GM12878 (cell line): ENCODE measurements at regions not wholly inside any gene's neighbourhood (a gene's known extent, or its start where the extent isn't known, plus 50 kb on each side); places are given as distances from the start of the nearest gene placed in this dataset.

ENCODE experiments used
- ATAC-seq: fragments of 200-7000 bp; cut with Tn5 transposase; 3 replicates; pipeline ENCODE4 v1.9.1; 2020; ENCODE audit warnings: mild to moderate bottlenecking, moderate library complexity
- BruUV-seq: library from RNA; stranded (reverse); fragments of 400-500 nt; replicated peaks from 2 replicates; lab custom pipeline; 2021; lab: Mats Ljungman, UMichigan
- CTCF ChIA-PET: fragments of 300-600 bp; sonication (Branson Sonifier 250); formaldehyde crosslinking; extraction: SDS; loops from one replicate; lab custom pipeline; 2021; ENCODE audit warnings: inconsistent platforms; lab: Yijun Ruan, JAX
- POLR2A ChIA-PET: fragments of 350-600 bp; formaldehyde crosslinking; extraction: SDS; loops from one replicate; lab custom pipeline; 2021; ENCODE audit warnings: inconsistent platforms; lab: Charles Lee
- RAD21 ChIA-PET: fragments of 300-600 bp; sonication (Branson Sonifier 250); formaldehyde crosslinking; loops from one replicate; lab custom pipeline; 2023; ENCODE audit warnings: antibody characterized with exemption; ENCODE audit not compliant: unreplicated experiment; lab: Charles Lee
- SMC1A ChIA-PET: fragments of 300-600 bp; sonication (Branson Sonifier 250); formaldehyde crosslinking; loops from one replicate; lab custom pipeline; 2023; ENCODE audit not compliant: unreplicated experiment, uncharacterized antibody; lab: Charles Lee
- DNase-seq: peaks from one replicate; pipeline ENCODE4 v3.0.0-alpha.2; 2011; ENCODE audit warnings: low read depth, low spot score
- FAIRE-seq: peaks from 3 replicates; lab custom pipeline; 2011; peaks lifted over from hg19 to GRCh38; lab: Jason Lieb, UNC
- H2AFZ ChIP-seq: 2 replicates; pipeline ENCODE4 v1.6.0; 2011; ENCODE audit warnings: low read depth, low read length, control low read depth; ENCODE audit not compliant: control insufficient read depth
- H3K27ac ChIP-seq: 2 replicates; pipeline ENCODE4 v1.5.1; 2011; ENCODE audit warnings: control low read depth; ENCODE audit not compliant: control insufficient read depth, insufficient read depth
- H3K27me3 ChIP-seq, 2 experiments: replicated peaks in 1 of 2; 2 replicates each; pipeline versions ENCODE4 v1.6.0 to v1.6.1; 2011; ENCODE audit warnings: low read length in 1 of 2; ENCODE audit not compliant: control insufficient read depth in 2 of 2, insufficient read depth in 2 of 2
- H3K36me3 ChIP-seq, 2 experiments: 2 replicates each; pipeline ENCODE4 v1.5.1; 2011; ENCODE audit warnings: low read length in 1 of 2; ENCODE audit not compliant: control insufficient read depth in 2 of 2, insufficient read depth in 2 of 2
- H3K4me1 ChIP-seq: 2 replicates; pipeline ENCODE4 v1.6.1; 2011; ENCODE audit warnings: mild to moderate bottlenecking, low read length, moderate library complexity, mixed read lengths; ENCODE audit not compliant: control insufficient read depth, insufficient read depth
- H3K4me2 ChIP-seq: 2 replicates; pipeline ENCODE4 v1.6.0; 2011; ENCODE audit warnings: control low read depth; ENCODE audit not compliant: control insufficient read depth, insufficient read depth
- H3K4me3 ChIP-seq: fragments of 200-600 bp; sonication (generic); 2 replicates; pipeline ENCODE4 v1.5.1; 2016
- H3K79me2 ChIP-seq: 2 replicates; pipeline ENCODE4 v1.6.0; 2011; ENCODE audit warnings: low read length; ENCODE audit not compliant: control insufficient read depth, insufficient read depth
- H3K9ac ChIP-seq: 2 replicates; pipeline ENCODE4 v1.8.0; 2011; ENCODE audit warnings: low read length, control low read depth, mixed read lengths; ENCODE audit not compliant: control insufficient read depth, insufficient read depth
- H3K9me3 ChIP-seq: replicated peaks from 3 replicates; pipeline ENCODE4 v1.5.1; 2011; ENCODE audit warnings: mild to moderate bottlenecking, low read length; ENCODE audit not compliant: control insufficient read depth, insufficient read depth
- H4K20me1 ChIP-seq: 2 replicates; pipeline ENCODE4 v1.6.0; 2011; ENCODE audit not compliant: control insufficient read depth, insufficient read depth
- ESRRA ChIP-seq: IDR thresholded peaks from 2 replicates; pipeline ENCODE4 v1.6.1; 2012; ENCODE audit warnings: mild to moderate bottlenecking, low read length, improper control_type of control experiment
- EZH2 ChIP-seq: IDR thresholded peaks from 2 replicates; pipeline ENCODE4 v1.6.1; 2012; ENCODE audit warnings: low read depth, mild to moderate bottlenecking, control low read depth, inconsistent platforms, low read length, borderline replicate concordance; ENCODE audit not compliant: control insufficient read depth
- FOXM1 ChIP-seq: IDR thresholded peaks from 2 replicates; pipeline ENCODE4 v1.6.1; 2012; ENCODE audit warnings: low read depth, mild to moderate bottlenecking, inconsistent platforms, low read length, moderate library complexity
- HCFC1 ChIP-seq: fragments of 150-350 bp; IDR thresholded peaks from 2 replicates; pipeline ENCODE4 v1.6.1; 2014; ENCODE audit warnings: low read length
- MXI1 ChIP-seq: fragments of 150-350 bp; IDR thresholded peaks from 2 replicates; pipeline ENCODE4 v1.6.1; 2011; ENCODE audit warnings: low read depth, mild to moderate bottlenecking, inconsistent platforms, low read length, improper control_type of control experiment
- NBN ChIP-seq: fragments of 450-650 bp; IDR thresholded peaks from 2 replicates; pipeline ENCODE4 v1.6.1; 2016
- PAX8 ChIP-seq: fragments of 450-650 bp; IDR thresholded peaks from 2 replicates; pipeline ENCODE4 v1.6.1; 2017; ENCODE audit warnings: mild to moderate bottlenecking, moderate library complexity
- RAD51 ChIP-seq: fragments of 450-650 bp; IDR thresholded peaks from 2 replicates; pipeline ENCODE4 v1.6.1; 2016; ENCODE audit warnings: moderate library complexity, mild to moderate bottlenecking, inconsistent platforms
- RELA ChIP-seq: fragments of 450-650 bp; IDR thresholded peaks from 2 replicates; pipeline ENCODE4 v1.8.0; 2014; ENCODE audit warnings: borderline replicate concordance; ENCODE audit not compliant: partially characterized antibody
- SRF ChIP-seq, 2 experiments: IDR thresholded peaks; 2 replicates each; pipeline ENCODE4 v1.6.1; 2011; ENCODE audit warnings: low read depth in 2 of 2, low read length in 2 of 2, mild to moderate bottlenecking in 1 of 2, moderate library complexity in 1 of 2
- YY1 ChIP-seq: IDR thresholded peaks from 2 replicates; pipeline ENCODE4 v1.6.1; 2011; ENCODE audit warnings: low read depth, mild to moderate bottlenecking, low read length
- WGBS: methylation state at CpG from one replicate; pipeline ENCODE4 v1.1.6; 2016; ENCODE audit warnings: low lambda C conversion rate; ENCODE audit not compliant: insufficient replicate concordance, insufficient coverage; ENCODE audit errors: missing lambda C conversion rate; 5-methylcytosine and 5-hydroxymethylcytosine counted together
- in situ Hi-C: fragments of 300-500 bp; cut with MboI; formaldehyde crosslinking; loops from 9 replicates; pipeline ENCODE4 v1.14.3; 2018; ENCODE audit warnings: mixed read lengths
- intact Hi-C: fragments of 100-400 bp; cut with micrococcal nuclease; formaldehyde crosslinking; loops from one replicate; pipeline ENCODE4 v1.14.2; 2022; ENCODE audit not compliant: unreplicated experiment
- TF ChIP-seq, protein P1 (sequence below): IDR thresholded peaks from 2 replicates; pipeline ENCODE4 v1.6.1; 2011; ENCODE audit warnings: low read depth, low read length, improper control_type of control experiment, borderline replicate concordance
- TF ChIP-seq, protein P2 (sequence below): fragments of 450-650 bp; IDR thresholded peaks from 2 replicates; pipeline ENCODE4 v1.6.1; 2017; ENCODE audit warnings: low read depth, mild to moderate bottlenecking, moderate library complexity
- TF ChIP-seq, protein P3 (sequence below): IDR thresholded peaks from 2 replicates; pipeline ENCODE4 v1.6.1; 2012; ENCODE audit warnings: low read depth, low read length, improper control_type of control experiment
- TF ChIP-seq, protein P4 (sequence below): fragments of 450-650 bp; formaldehyde crosslinking; IDR thresholded peaks from 2 replicates; pipeline ENCODE4 v1.4.0; 2022; ENCODE audit warnings: mild to moderate bottlenecking, moderate library complexity
- TF ChIP-seq, protein P5 (sequence below): IDR thresholded peaks from 2 replicates; pipeline ENCODE4 v1.6.1; 2011; ENCODE audit warnings: borderline replicate concordance, low read depth, mild to moderate bottlenecking, moderate library complexity, low read length; ENCODE audit not compliant: insufficient read depth, poor library complexity, severe bottlenecking

DNA sequence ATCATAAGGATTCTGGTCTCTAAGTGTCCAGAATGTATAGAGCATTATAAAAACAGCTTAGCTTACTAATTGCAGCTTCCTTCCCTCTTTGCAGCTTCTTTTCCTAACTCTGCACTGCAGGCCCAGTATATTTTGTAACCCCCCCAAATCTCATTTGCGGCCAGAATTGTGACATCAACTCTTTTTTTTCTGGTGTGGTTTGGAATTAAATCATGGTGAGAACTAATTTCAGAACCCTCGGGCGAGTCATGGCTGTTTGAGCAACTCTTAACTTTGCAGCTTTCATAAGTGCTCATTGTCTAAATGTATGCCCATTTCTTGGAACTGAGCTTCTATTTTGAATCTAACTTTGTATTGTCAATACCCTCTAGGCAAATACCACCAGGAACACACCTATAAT, 187.4 kb downstream of the CYYR1 start:
- ChIA-PET SMC1A (no interaction called here), POLR2A (no interaction called here)

More for the DNA sequence above, 187.4 kb downstream of the CYYR1 start:
- Histone ChIP-seq H3K9ac (no peak overlapping the region), H3K4me2 (no peak overlapping the region), H4K20me1 (no peaks in the 10 kb centered on the region), H2AFZ (no peak overlapping the region), H3K36me3 (no peaks in the 10 kb centered on the region), H3K27ac (no peak overlapping the region), H3K4me1 (no peaks in the 10 kb centered on the region), H3K27me3 (no peaks in the 10 kb centered on the region), H3K4me3 (no peak overlapping the region), H3K9me3 (no peaks in the 10 kb centered on the region), H3K79me2 (no peaks in the 10 kb centered on the region)
- intact Hi-C loops, result no loop called here
- RAD21 ChIA-PET, result no interaction called here
- BruUV-seq, result no TSS peak
- TF ChIP-seq, protein P1, sequence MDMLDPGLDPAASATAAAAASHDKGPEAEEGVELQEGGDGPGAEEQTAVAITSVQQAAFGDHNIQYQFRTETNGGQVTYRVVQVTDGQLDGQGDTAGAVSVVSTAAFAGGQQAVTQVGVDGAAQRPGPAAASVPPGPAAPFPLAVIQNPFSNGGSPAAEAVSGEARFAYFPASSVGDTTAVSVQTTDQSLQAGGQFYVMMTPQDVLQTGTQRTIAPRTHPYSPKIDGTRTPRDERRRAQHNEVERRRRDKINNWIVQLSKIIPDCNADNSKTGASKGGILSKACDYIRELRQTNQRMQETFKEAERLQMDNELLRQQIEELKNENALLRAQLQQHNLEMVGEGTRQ, result no peak
- no peak for TF ChIP-seq RELA
- no peak for TF ChIP-seq ESRRA
- TF ChIP-seq, protein P2, sequence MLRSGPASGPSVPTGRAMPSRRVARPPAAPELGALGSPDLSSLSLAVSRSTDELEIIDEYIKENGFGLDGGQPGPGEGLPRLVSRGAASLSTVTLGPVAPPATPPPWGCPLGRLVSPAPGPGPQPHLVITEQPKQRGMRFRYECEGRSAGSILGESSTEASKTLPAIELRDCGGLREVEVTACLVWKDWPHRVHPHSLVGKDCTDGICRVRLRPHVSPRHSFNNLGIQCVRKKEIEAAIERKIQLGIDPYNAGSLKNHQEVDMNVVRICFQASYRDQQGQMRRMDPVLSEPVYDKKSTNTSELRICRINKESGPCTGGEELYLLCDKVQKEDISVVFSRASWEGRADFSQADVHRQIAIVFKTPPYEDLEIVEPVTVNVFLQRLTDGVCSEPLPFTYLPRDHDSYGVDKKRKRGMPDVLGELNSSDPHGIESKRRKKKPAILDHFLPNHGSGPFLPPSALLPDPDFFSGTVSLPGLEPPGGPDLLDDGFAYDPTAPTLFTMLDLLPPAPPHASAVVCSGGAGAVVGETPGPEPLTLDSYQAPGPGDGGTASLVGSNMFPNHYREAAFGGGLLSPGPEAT, result no peak
- TF ChIP-seq NBN, result no peak
- TF ChIP-seq SRF (IDR thresholded peaks at IDR 0.05; ENCODE audit: low read depth in 2 of 2, low read length in 2 of 2), result no peak
- no peak for TF ChIP-seq MXI1
- no peak for TF ChIP-seq PAX8
- TF ChIP-seq, protein P3, sequence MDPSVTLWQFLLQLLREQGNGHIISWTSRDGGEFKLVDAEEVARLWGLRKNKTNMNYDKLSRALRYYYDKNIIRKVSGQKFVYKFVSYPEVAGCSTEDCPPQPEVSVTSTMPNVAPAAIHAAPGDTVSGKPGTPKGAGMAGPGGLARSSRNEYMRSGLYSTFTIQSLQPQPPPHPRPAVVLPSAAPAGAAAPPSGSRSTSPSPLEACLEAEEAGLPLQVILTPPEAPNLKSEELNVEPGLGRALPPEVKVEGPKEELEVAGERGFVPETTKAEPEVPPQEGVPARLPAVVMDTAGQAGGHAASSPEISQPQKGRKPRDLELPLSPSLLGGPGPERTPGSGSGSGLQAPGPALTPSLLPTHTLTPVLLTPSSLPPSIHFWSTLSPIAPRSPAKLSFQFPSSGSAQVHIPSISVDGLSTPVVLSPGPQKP, result no peak
- TF ChIP-seq, protein P4, sequence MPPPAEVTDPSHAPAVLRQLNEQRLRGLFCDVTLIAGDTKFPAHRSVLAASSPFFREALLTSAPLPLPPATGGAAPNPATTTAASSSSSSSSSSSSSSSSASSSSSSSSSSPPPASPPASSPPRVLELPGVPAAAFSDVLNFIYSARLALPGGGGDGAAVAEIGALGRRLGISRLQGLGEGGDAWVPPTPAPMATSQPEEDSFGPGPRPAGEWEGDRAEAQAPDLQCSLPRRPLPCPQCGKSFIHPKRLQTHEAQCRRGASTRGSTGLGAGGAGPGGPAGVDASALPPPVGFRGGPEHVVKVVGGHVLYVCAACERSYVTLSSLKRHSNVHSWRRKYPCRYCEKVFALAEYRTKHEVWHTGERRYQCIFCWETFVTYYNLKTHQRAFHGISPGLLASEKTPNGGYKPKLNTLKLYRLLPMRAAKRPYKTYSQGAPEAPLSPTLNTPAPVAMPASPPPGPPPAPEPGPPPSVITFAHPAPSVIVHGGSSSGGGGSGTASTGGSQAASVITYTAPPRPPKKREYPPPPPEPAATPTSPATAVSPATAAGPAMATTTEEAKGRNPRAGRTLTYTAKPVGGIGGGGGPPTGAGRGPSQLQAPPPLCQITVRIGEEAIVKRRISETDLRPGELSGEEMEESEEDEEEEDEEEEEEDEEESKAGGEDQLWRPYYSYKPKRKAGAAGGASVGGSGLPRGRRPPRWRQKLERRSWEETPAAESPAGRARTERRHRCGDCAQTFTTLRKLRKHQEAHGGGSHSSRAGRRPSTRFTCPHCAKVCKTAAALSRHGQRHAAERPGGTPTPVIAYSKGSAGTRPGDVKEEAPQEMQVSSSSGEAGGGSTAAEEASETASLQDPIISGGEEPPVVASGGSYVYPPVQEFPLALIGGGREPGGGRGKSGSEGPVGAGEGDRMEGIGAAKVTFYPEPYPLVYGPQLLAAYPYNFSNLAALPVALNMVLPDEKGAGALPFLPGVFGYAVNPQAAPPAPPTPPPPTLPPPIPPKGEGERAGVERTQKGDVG (CRISPR knock-in tag), result no peak
- TF ChIP-seq, protein P5, sequence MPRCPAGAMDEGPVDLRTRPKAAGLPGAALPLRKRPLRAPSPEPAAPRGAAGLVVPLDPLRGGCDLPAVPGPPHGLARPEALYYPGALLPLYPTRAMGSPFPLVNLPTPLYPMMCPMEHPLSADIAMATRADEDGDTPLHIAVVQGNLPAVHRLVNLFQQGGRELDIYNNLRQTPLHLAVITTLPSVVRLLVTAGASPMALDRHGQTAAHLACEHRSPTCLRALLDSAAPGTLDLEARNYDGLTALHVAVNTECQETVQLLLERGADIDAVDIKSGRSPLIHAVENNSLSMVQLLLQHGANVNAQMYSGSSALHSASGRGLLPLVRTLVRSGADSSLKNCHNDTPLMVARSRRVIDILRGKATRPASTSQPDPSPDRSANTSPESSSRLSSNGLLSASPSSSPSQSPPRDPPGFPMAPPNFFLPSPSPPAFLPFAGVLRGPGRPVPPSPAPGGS, result no peak
- no peak for TF ChIP-seq HCFC1
- TF ChIP-seq YY1, result no peak
- no peak for TF ChIP-seq FOXM1
- no peak for TF ChIP-seq EZH2
- no peak for TF ChIP-seq RAD51
- CTCF ChIA-PET, result no interaction called here
- ATAC-seq (no peak), DNase-seq (no peak), FAIRE-seq (no peak)
- 14% methylated on average over 3 of the region's 3 CpGs for WGBS
- in situ Hi-C loops, result no loop called here
